ENCODE measurements at regions not wholly inside any gene's neighbourhood (a gene's known extent, or its start where the extent isn't known, plus 50 kb on each side); places are given as distances from the start of the nearest gene placed in this dataset.

DNA sequence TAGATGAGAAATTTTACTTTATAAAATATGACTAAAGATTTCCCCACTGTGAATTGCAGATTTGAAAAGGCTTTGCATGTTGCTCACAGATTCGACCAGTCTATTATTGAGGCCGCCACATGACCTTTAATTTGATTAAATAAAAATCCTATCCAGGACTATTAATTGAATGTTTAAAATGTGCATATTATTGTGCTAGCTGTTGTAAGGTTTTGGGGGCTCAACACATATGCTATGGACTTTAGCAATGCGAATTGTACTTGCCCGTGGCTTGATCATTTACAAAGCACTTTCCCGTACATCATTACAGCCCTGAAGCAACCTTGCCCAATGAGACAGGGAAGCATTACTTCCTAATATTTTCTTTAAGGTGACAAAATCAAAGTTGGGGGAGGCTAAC is 243.0 kb downstream of the ACTR3B start:
- POLR2A ChIA-PET, result no interaction called here
- no peaks in the 10 kb centered on the region for H3K36me3 ChIP-seq (ENCODE audit: insufficient read depth, low read length)
- H3K79me2 ChIP-seq (ENCODE audit: insufficient read depth, low read depth, low read length), result no peaks in the 10 kb centered on the region
- no peaks in the 10 kb centered on the region for H3K9me2 ChIP-seq (ENCODE audit: insufficient read depth, low read length)
- no peak overlapping the region for H3K4me3 ChIP-seq (ENCODE audit: low read depth, low read length, poor library complexity, severe bottlenecking)
- H3K4me1 ChIP-seq (ENCODE audit: insufficient read depth, low read length, poor library complexity, severe bottlenecking), result no peaks in the 10 kb centered on the region
- no peak overlapping the region for H3K4me2 ChIP-seq (ENCODE audit: low read length)
- no peaks in the 10 kb centered on the region for H4K20me1 ChIP-seq (ENCODE audit: insufficient read depth, low read length)
- no peak overlapping the region for H3K27ac ChIP-seq (ENCODE audit: low read depth, low read length, poor library complexity, severe bottlenecking)
- TF ChIP-seq, protein P1, sequence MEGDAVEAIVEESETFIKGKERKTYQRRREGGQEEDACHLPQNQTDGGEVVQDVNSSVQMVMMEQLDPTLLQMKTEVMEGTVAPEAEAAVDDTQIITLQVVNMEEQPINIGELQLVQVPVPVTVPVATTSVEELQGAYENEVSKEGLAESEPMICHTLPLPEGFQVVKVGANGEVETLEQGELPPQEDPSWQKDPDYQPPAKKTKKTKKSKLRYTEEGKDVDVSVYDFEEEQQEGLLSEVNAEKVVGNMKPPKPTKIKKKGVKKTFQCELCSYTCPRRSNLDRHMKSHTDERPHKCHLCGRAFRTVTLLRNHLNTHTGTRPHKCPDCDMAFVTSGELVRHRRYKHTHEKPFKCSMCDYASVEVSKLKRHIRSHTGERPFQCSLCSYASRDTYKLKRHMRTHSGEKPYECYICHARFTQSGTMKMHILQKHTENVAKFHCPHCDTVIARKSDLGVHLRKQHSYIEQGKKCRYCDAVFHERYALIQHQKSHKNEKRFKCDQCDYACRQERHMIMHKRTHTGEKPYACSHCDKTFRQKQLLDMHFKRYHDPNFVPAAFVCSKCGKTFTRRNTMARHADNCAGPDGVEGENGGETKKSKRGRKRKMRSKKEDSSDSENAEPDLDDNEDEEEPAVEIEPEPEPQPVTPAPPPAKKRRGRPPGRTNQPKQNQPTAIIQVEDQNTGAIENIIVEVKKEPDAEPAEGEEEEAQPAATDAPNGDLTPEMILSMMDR (conservative IDR thresholded peaks at IDR 0.05; ENCODE audit: low read length), result no peak
- no peak for TF ChIP-seq EZH2phosphoT487 (IDR thresholded peaks at IDR 0.05; ENCODE audit: borderline replicate concordance, low read depth, low read length)
- intact Hi-C loops (cut with micrococcal nuclease; ENCODE audit: unreplicated experiment), result no loop called here
- no peak for DNase-seq (ENCODE audit: low spot score)
- CTCF ChIA-PET (ENCODE audit: unreplicated experiment), result no interaction called here
- no TSS peak for BruUV-seq (replicated peaks)
- no peaks in the 10 kb centered on the region for H3K9me3 ChIP-seq (ENCODE audit: low read length)
- no peak overlapping the region for H2AFZ ChIP-seq (ENCODE audit: low read length)

DNA sequence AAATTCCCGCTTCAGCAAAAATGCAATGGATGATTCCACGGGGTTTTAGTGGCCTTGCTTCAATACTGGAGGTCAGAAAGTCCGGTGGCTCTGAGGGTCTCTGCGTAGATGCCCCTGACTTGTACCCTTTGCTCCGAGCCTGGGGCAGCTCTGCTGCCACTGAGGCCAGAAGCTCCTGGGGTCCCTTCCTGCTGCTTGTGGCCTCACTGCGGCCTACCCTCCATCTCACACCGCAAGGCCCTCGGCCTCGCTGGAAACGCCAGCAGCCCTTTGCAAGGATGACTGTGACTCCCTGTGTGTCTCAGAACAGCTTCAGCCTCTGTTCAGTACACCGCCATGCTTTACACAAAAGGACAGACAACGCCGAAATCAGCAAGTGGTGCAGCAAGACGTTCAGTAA is 244.8 kb downstream of the ACTR3B start:
- Histone ChIP-seq H2AFZ (ENCODE audit: low read length) (no peak overlapping the region), H3K4me3 (ENCODE audit: low read depth, low read length, poor library complexity, severe bottlenecking) (no peak overlapping the region), H3K4me2 (ENCODE audit: low read length) (no peak overlapping the region), H3K4me1 (ENCODE audit: insufficient read depth, low read length, poor library complexity, severe bottlenecking) (no peaks in the 10 kb centered on the region), H3K36me3 (ENCODE audit: insufficient read depth, low read length) (no peaks in the 10 kb centered on the region), H3K9me3 (ENCODE audit: low read length) (no peaks in the 10 kb centered on the region), H3K9me2 (ENCODE audit: insufficient read depth, low read length) (no peaks in the 10 kb centered on the region), H3K27ac (ENCODE audit: low read depth, low read length, poor library complexity, severe bottlenecking) (no peak overlapping the region), H4K20me1 (ENCODE audit: insufficient read depth, low read length) (no peaks in the 10 kb centered on the region), H3K79me2 (ENCODE audit: insufficient read depth, low read depth, low read length) (no peaks in the 10 kb centered on the region)
- no peak for DNase-seq (ENCODE audit: low spot score)
- no TSS peak for BruUV-seq (replicated peaks)
- intact Hi-C loops (cut with micrococcal nuclease; ENCODE audit: unreplicated experiment), result no loop called here
- TF ChIP-seq, protein P1 (conservative IDR thresholded peaks at IDR 0.05; ENCODE audit: low read length), result no peak
- TF ChIP-seq EZH2phosphoT487 (IDR thresholded peaks at IDR 0.05; ENCODE audit: borderline replicate concordance, low read depth, low read length), result no peak
- ChIA-PET POLR2A (interaction anchor here (0.7 kb wide), 1 partner anchor 854 kb away, joined by 3 read pairs; no protein-coding TSS in a partner anchor), CTCF (ENCODE audit: unreplicated experiment) (no interaction called here)

DNA sequence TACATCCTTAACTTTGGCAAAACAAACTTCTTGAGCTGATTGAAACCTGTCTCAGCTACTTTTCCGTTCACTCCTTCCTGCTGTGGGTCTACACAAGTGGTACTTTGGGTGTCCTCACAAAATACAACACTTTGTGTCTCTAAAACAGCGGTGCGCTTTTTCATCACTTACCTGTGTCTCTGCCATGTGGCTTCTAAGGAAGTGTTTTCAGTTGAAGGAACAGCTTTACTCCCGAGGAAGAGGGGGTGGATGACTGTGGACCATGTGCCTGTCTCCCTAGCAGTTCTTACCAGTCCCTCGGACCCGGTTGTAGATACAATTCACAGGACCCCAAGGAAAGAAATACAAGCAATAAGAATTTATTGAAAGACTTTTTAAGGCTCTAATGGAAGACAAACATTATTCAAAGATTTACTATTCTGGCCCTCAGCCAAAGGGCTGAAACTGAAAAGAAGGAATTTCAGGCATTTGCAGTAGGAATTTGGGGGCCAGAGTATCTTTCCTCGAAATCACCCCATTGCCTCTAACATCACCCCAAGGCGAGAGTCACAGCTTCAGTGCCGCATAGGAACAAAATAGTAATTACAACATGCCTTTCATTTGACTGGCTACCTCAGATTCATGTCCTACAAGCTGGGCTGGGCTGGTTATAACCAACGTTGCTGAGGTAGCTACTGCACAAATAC is 246.3 kb downstream of the ACTR3B start:
- Histone ChIP-seq H3K4me3 (ENCODE audit: low read depth, low read length, poor library complexity, severe bottlenecking) (no peak overlapping the region), H3K4me1 (ENCODE audit: insufficient read depth, low read length, poor library complexity, severe bottlenecking) (no peaks in the 10 kb centered on the region), H3K36me3 (ENCODE audit: insufficient read depth, low read length) (no peaks in the 10 kb centered on the region), H3K79me2 (ENCODE audit: insufficient read depth, low read depth, low read length) (no peaks in the 10 kb centered on the region), H3K4me2 (ENCODE audit: low read length) (no peak overlapping the region), H3K27ac (ENCODE audit: low read depth, low read length, poor library complexity, severe bottlenecking) (no peak overlapping the region), H3K9me3 (ENCODE audit: low read length) (no peaks in the 10 kb centered on the region), H2AFZ (ENCODE audit: low read length) (no peak overlapping the region), H4K20me1 (ENCODE audit: insufficient read depth, low read length) (no peaks in the 10 kb centered on the region), H3K9me2 (ENCODE audit: insufficient read depth, low read length) (no peaks in the 10 kb centered on the region)
- BruUV-seq (replicated peaks), result no TSS peak
- TF ChIP-seq, protein P1 (conservative IDR thresholded peaks at IDR 0.05; ENCODE audit: low read length), result no peak
- intact Hi-C loops (cut with micrococcal nuclease; ENCODE audit: unreplicated experiment), result no loop called here
- DNase-seq (ENCODE audit: low spot score), result no peak
- ChIA-PET CTCF (ENCODE audit: unreplicated experiment) (no interaction called here), POLR2A (no interaction called here)
